KMS-11 (cell line): ENCODE measurements at regions not wholly inside any gene's neighbourhood (a gene's known extent, or its start where the extent isn't known, plus 50 kb on each side); places are given as distances from the start of the nearest gene placed in this dataset.

ENCODE experiments used
- H2AFZ ChIP-seq: fragments of 200-600 bp; sonication (generic); 2 replicates; pipeline ENCODE4 v1.6.1; 2016; ENCODE audit warnings: antibody characterized with exemption, mixed run types, low read depth
- H3K27ac ChIP-seq: fragments of 200-600 bp; sonication (generic); 2 replicates; pipeline ENCODE4 v1.6.1; 2016; ENCODE audit warnings: mild to moderate bottlenecking, mixed run types
- H3K27me3 ChIP-seq: fragments of 200-600 bp; sonication (generic); 2 replicates; pipeline ENCODE4 v1.6.1; 2017; ENCODE audit warnings: mild to moderate bottlenecking, low read depth, mixed run types, moderate library complexity; ENCODE audit not compliant: insufficient read depth
- H3K36me3 ChIP-seq: fragments of 200-600 bp; sonication (generic); 2 replicates; pipeline ENCODE4 v1.6.1; 2017; ENCODE audit warnings: mild to moderate bottlenecking, mixed run types; ENCODE audit not compliant: insufficient read depth
- H3K4me1 ChIP-seq: fragments of 200-600 bp; sonication (generic); 2 replicates; pipeline ENCODE4 v1.6.1; 2016; ENCODE audit warnings: mild to moderate bottlenecking, low read depth, mixed run types; ENCODE audit not compliant: poor library complexity, severe bottlenecking
- H3K4me2 ChIP-seq: fragments of 200-600 bp; sonication (generic); 2 replicates; pipeline ENCODE4 v1.7.0; 2016; ENCODE audit warnings: mild to moderate bottlenecking, mixed run types
- H3K4me3 ChIP-seq: fragments of 200-600 bp; sonication (generic); IDR thresholded peaks from 2 replicates; pipeline ENCODE4 v1.6.1; 2017; ENCODE audit warnings: low read depth, low read length, mixed read lengths; ENCODE audit not compliant: insufficient read depth
- H3K79me2 ChIP-seq: fragments of 200-600 bp; sonication (generic); 2 replicates; pipeline ENCODE4 v1.6.1; 2016; ENCODE audit warnings: low read depth, mixed run types; ENCODE audit not compliant: insufficient read depth
- H3K9ac ChIP-seq: fragments of 200-600 bp; sonication (generic); 2 replicates; pipeline ENCODE4 v1.6.1; 2016; ENCODE audit warnings: mild to moderate bottlenecking, mixed run types
- H4K20me1 ChIP-seq: fragments of 200-600 bp; sonication (generic); 2 replicates; pipeline ENCODE4 v1.6.1; 2016; ENCODE audit warnings: mild to moderate bottlenecking, mixed run types; ENCODE audit not compliant: insufficient read depth
- CTCF ChIP-seq: fragments of 200-600 bp; sonication (generic); conservative IDR thresholded peaks from 2 replicates; pipeline ENCODE4 v1.6.1; 2017; ENCODE audit warnings: low read depth, mild to moderate bottlenecking, antibody characterized with exemption, low read length, moderate library complexity, mixed read lengths

- H3K4me2 ChIP-seq, result no peak overlapping the region
- no peak overlapping the region for H3K9ac ChIP-seq
- H3K4me3 ChIP-seq, result no peak overlapping the region
- no peak overlapping the region for H2AFZ ChIP-seq
- H3K27ac ChIP-seq, result no peak overlapping the region
- no peaks in the 10 kb centered on the region for H3K79me2 ChIP-seq
- no peaks in the 10 kb centered on the region for H4K20me1 ChIP-seq
- H3K27me3 ChIP-seq, result no peaks in the 10 kb centered on the region
- no peaks in the 10 kb centered on the region for H3K4me1 ChIP-seq
- no peaks in the 10 kb centered on the region for H3K36me3 ChIP-seq
- no peak for TF ChIP-seq CTCF
Measured at GRCh38 chr13:88068316-88068715, 397.1 kb downstream of the SLITRK5 start.

- Histone ChIP-seq H3K4me1 (no peaks in the 10 kb centered on the region), H3K79me2 (no peaks in the 10 kb centered on the region), H2AFZ (no peak overlapping the region), H4K20me1 (no peaks in the 10 kb centered on the region), H3K9ac (no peak overlapping the region), H3K4me3 (no peak overlapping the region), H3K27ac (no peak overlapping the region), H3K27me3 (no peaks in the 10 kb centered on the region), H3K36me3 (no peaks in the 10 kb centered on the region), H3K4me2 (no peak overlapping the region)
- TF ChIP-seq CTCF, result no peak
Measured at GRCh38 chr13:88068975-88069374, 397.8 kb downstream of the SLITRK5 start.

GRCh38 chr13:88071371-88071770 is 400.2 kb downstream of the SLITRK5 start:
- Histone ChIP-seq H3K9ac (no peak overlapping the region), H3K4me2 (no peak overlapping the region), H4K20me1 (no peaks in the 10 kb centered on the region), H3K4me3 (no peak overlapping the region), H3K4me1 (no peaks in the 10 kb centered on the region), H3K27me3 (no peaks in the 10 kb centered on the region), H3K36me3 (no peaks in the 10 kb centered on the region), H3K27ac (no peak overlapping the region), H2AFZ (no peak overlapping the region), H3K79me2 (no peaks in the 10 kb centered on the region)
- no peak for TF ChIP-seq CTCF

GRCh38 chr13:88074794-88075510 is 403.8 kb downstream of the SLITRK5 start:
- H3K4me1 ChIP-seq, result no peaks in the 10 kb centered on the region

More at GRCh38 chr13:88074794-88075510, 403.8 kb downstream of the SLITRK5 start:
- Histone ChIP-seq H4K20me1 (no peaks in the 10 kb centered on the region), H3K27me3 (no peaks in the 10 kb centered on the region), H2AFZ (no peak overlapping the region), H3K4me3 (no peak overlapping the region), H3K36me3 (no peaks in the 10 kb centered on the region), H3K79me2 (no peaks in the 10 kb centered on the region), H3K4me2 (no peak overlapping the region), H3K27ac (no peak overlapping the region), H3K9ac (no peak overlapping the region)
- no peak for TF ChIP-seq CTCF
